ENCODE measurements at regions not wholly inside any gene's neighbourhood (a gene's known extent, or its start where the extent isn't known, plus 50 kb on each side); places are given as distances from the start of the nearest gene placed in this dataset.

GRCh38 chr1:87495870-87496269 lies 167.2 kb downstream of the LMO4 start:
- TF ChIP-seq POLR2A (IDR thresholded peaks at IDR 0.05) (no peak), CTCF (IDR thresholded peaks at IDR 0.05) (no peak)

Measured in body of pancreas (tissue), 4 donors.